GM21717 (cell line): ENCODE measurements at regions not wholly inside any gene's neighbourhood (a gene's known extent, or its start where the extent isn't known, plus 50 kb on each side); places are given as distances from the start of the nearest gene placed in this dataset.

Source experiments
- ATAC-seq: cut with Tn5 transposase; IDR thresholded peaks from one replicate; pipeline ENCODE4 v1.9.1; 2021; ENCODE audit warnings: mild to moderate bottlenecking, moderate library complexity; ENCODE audit not compliant: unreplicated experiment

DNA sequence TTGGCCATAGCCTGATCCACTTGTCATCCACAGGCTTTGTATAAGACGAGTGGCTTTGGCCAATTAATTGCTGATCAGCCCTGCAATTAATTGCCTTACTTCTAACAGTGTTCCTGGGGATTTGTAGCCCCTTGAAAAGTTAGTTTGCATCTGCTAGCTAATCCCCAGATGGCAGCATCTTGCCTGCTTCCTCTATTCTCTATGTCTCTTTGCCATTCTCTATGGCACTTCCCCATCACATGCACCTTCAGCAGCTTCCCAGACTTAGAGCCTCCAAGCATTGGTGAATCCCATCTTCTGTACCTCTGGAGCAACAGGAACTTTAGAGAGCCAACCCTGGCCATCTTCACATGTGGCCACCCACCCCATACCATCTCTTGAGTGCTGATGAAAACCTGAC, 197.0 kb upstream of the DMAC1 start:
- no peak for ATAC-seq

DNA sequence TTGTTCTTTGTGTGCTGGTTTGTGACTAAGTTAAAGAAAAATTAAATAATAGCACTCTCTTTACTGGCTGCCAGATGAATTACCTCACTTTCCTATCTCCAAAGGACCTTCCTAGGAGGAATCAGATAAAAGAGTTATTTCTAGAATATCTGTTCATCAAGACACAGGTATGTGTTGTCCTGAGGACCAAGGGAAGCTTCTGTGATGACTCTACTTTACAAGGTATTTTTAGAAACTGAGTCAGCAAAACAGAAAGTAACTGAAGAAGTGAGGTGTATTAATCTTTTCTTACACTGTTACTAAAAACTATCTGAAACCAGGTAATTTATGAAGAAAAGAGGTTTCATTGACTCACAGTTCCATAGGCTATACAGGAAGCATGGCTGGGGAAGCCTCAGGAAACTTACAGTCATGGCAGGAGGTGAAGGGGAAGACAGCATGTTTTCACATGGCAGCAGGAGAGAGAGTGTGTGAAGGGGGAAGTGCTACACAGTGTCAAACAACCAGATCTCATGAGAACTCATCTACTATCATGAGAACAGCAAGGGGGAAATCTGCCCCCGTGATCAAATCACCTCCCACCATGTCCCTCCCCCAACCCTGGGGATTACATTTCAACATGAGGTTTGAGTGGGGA, 189.2 kb upstream of the DMAC1 start:
- no peak for ATAC-seq

DNA sequence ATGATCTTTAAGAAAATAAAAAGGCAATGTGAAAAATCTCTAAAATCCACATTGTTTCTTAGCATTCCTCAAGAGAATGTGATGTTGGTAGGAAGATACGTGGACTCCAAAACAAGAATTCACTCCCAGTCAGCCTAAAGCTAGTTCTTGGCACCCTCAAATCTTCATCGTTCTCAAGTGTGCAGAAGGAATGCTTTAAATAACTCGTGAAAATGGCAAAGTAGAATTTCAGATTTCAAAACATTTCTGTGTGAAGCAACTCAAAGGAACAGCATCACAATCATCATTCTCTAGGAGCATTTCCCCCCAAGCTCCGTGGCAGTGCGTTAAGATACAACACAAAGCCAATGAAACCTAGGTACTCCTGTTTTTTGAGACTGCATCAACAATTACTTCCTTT, 185.1 kb upstream of the DMAC1 start:
- ATAC-seq, result no peak

DNA sequence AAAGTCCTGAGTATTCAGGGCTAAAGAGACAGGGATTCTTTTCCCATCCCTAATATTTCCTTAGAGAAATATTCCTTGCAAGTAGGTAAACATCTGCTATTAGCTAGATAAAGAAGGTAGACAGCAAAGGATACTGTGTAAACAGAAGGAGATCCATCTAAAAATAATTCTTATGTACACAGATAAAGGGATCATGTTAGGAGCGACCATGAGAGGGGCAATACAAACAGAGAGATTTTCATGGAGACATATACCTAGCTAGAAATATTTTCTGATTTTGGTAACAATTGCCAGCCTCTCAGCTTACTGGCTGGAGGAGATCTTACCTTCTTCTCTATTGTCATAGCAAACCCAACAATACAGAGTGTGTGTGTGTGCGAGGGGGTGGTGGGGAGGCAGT, 184.6 kb upstream of the DMAC1 start:
- no peak for ATAC-seq

DNA sequence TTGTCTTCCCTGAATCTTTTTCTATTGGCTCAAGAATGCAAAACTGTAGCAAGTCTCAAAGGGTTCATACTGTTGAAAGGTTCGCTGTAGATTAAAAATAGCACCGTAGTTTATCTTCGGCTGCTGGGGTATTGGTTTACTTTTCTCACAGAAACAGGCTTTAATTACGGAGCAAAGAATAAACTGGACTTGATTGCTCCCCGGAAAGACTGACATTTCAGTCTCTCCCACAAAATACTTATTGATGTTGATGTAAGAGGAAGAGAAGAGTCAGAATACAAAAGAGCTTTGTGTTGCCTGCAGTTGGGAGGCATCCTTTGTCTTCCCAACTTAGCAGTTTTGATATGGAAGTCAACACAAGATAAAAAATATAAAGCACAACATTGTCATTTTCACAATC, 183.9 kb upstream of the DMAC1 start:
- ATAC-seq, result no peak

DNA sequence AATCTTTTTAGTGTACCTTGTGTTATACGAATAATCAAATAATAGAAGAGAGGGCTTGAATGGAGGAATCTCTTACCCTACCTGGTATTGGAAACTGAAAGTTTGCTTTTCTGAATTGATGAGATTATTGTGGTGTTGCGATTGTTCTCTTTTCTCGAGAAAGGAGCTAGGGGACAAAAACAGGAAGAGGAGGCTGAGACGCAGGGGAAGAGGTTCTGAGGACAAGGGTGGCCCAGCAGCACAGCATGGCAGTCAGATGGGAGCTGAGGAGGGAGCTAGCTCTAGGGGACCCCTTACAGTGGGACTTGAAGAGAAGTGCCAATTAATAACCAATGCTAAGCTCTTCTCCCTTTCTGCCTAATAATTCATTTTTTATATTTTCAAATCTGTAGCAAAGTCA, 183.3 kb upstream of the DMAC1 start:
- no peak for ATAC-seq

DNA sequence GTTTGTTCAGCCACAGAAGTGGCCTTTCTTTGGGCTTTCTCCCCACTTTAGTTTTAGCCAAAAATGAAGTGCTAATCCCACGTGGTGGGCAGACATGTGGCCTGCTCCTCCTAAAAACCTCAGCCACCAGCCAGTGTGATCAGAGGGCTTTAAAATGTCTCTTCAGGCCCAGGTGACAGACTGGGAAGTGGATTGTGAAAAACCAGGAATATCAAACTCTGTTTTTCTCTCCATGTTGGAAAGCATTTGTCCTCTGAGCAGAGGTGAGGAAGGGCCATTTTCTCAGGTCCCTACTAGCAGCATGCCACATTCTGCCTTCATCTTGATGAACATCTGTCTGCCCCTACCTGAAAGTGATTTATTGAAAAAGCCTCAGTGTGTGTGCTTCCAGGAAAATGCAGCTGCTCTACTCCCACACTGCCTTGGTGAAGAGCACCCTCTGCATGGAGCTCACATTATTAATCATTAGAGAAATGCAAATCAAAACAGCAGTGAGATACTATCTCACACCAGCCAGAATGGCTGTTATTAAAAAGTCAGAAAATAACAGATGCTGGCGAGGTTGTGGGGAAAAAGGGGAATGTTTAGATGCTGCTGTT, 181.2 kb upstream of the DMAC1 start:
- ATAC-seq, result no peak

DNA sequence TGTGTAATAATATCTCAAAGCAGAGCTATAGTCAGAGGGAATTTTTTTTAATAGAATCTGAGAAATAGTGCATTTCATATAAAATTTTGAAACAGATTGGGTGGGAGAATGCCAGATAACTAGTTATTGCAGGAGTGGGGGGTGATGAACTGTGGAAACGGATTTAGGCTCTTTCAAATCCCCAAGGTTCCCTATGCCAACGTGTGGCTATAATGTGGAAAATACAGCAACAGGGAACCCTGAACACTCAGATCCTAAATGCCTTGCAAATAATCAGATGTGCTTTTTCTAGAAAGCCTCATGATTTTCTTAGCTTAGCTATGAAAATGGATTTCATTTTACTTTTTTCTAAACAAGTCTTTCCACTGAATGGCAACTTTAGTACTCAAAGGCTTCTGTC, 180.5 kb upstream of the DMAC1 start:
- no peak for ATAC-seq

DNA sequence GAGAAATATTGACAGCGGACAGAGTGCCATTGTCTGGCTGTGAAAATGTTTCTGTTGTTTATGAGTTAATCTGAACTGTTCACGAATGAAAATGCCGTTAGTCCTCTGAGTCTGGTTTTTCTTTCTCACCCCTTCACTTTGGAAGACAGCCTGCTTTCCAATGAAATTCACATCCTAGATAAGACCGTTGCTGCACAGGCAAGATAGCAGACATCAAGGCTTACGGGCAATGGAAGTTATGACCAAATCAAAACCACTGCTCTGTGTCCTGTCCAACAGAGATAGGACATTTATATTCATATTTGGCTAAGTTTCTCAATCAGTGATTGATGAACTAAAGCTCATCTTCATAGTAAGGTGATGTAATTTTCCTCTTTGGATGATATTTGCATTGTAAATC, 180.0 kb upstream of the DMAC1 start:
- ATAC-seq, result no peak

DNA sequence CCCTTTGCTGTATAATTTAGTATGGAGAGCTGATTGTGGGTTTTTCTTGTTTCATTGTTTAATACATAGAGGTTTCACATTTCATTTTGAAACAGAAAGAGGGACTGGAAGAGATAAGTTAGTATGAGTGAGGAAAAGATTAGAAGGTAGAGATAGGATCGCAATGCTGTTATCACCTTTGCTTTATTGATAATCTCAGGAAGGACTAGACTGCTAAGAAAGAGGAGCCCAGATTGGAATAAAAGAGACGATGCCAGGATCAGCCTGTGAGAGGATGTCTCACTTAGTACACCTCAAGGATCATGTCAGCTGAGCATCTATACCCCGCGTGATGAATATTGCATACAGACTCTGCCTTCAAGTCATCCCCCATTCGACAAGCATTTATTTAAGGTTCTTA, 178.0 kb upstream of the DMAC1 start:
- ATAC-seq, result no peak

DNA sequence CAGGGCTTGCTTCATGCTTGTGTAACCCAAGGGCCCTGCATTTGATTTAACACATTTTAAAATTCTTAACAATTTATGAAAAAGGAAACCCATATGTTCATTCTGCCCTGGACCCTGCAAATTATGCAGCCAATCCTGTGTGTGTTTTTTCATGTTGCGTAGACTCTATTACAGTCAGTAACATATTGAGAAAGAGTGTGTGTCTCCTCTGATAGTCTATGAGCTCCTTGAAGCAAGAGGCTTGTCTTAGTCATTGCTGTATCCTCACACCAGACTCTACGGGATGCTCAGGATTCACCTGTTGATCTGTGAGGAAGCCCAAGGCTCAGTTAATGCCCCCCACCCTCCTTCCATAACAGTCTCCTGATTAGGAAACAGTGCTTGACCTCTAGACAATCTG, 177.3 kb upstream of the DMAC1 start:
- no peak for ATAC-seq

DNA sequence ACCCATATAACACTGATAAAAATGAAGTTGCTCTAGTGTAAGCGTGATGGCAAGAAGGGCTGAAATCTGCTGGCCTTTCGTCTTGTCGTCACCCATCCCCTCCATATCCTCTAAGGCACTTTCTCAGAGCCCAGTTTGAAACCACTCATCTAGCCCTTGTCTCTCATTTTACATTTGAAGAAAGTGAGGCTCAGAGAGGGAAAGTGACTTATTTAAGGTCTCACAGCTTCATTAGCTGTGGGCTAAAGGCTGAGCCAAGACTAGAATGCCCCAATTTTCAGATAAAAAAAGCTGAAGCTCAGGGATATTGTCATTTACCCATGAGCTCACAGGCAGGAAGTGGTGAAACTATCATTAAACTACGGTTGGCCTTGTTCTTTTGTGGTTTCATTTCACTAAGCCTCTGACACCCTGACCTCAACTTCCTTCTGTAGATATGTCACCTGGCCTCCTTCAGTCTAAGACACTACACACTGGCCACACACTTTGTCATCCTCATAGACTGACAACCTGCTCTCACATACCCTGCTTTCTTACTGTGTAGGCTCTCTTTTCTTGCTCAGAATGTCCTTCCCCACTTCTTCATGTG, 176.7 kb upstream of the DMAC1 start:
- ATAC-seq, result peak; percentile 98

DNA sequence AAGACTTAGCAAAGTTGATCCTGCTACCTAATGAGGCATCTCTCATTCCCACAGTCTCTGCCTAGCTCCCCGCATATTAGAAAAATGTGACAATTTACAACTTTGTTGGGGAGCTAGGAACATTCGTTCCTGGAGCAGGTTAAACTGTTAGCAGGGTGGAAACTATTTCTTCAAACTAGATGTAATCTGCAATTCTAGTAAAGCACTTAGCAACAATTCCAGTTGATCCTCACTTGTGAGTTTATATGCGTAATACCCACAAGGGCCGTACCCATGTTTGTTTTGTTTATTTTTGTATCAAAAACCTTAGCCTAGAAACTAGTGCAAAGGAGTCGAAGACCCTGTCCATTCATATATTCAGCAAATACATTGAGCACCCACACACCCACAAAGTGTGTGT, 175.8 kb upstream of the DMAC1 start:
- ATAC-seq, result no peak

DNA sequence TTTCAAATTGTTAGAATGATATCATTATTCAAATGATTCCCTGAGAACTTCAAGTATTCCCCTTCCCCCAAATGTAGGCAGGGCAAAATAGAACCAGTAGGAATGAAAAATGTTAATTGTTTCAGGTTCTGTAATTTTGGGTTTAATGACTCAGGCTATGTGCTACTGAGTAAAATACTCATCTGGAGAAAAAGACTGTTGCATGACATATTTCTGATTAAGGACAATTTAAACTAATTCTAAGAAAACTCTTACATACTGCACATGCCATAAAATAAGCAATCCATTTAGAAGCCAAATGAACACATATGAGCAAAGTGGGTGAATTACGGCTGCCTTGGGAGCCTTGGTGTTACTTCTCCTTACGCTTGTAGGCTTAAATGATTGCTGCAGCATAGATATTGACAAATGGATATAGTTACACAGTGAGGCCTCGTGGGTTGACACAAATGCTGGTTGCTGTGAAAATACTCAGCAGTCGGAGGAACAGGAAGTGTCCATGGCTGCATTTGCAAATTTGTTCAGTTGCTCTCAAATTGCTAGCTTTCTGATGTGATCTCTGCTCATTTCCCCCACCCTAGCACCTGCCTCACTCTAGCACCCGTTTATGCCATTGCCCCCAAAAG, 174.9 kb upstream of the DMAC1 start:
- peak; percentile 28 for ATAC-seq

DNA sequence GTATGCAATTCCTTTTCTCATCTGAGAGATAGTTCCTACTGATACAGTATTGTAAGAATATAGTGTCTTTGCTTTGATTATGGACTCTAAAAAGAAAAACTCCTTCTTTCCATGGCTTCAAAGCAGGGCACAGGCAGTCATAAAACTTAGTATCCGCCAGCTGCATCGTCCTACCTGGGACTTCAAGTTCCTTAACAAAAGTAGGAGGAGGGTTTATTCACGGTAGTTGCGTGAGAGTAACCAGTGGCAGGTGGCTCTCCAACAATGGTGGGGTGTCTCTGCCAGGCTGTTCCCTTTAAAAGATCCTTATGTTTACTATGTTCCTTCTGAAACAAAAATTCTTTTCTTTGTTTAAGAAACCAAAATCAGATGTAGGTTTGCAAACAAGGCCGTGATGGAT, 173.5 kb upstream of the DMAC1 start:
- ATAC-seq, result no peak

DNA sequence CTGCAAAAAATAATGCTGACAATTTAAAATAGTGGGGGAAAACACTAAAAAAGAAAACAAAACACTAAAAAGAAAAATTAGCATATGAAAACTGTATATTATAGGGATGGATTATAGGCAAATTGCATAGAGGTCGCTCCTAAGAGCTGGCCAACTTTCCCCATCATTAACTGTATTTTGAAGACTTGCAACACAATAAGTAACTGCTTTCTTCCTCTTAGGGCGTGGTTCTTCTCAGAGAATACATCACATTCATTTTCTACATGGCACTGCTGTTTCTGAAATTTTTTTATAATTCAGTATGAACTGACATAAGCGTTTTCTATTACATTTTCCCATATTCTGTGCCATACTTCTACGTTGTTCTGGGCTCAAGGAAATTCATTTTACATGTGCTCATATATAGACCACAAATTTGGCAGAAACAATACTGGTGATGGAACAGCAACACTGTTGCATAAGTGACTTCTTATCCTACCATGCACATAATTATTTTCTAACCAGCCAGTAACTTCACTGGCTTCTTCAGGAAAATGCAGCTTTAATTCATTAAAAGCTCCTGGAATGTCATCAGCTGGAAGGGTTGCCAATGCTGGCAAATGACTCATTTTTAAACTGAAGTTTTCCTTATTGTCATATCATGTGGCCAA, 171.2 kb upstream of the DMAC1 start:
- ATAC-seq, result no peak

DNA sequence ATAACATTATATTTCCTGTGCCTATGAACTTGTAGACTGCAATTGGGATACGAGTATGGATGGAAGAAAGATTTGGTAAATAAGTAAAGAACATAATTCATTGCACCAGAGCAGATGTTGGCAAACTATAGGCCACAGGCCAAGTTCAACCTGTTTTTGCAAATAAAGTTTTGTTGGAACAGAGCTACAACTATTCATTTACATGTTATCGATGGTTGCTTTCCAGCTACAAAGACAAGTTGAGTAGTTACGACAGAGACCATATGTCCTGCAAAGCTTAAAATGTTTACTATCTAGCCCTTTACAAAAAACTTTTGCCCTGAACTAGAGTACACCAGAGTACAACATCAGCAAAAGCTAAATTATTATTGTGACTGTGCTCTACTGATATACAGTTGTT, 169.1 kb upstream of the DMAC1 start:
- ATAC-seq, result no peak

DNA sequence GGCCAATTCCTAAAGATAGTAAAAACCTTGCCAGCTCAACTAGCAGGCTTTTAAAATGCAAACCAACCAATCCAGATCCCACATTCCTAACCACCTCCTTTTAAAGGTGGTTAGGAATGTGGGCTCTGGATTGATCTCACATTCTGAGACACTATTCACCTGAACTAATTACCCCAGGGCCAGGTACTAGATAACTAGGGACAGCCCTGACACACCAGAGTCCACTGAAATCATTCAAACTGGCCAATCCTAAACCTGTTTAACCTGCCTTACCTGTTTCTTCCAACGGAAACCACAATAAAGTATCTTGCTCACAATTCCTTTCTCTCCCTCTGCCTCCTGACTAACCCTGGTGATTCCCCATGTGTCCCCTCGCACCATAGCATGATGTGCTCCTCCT, 168.3 kb upstream of the DMAC1 start:
- no peak for ATAC-seq

DNA sequence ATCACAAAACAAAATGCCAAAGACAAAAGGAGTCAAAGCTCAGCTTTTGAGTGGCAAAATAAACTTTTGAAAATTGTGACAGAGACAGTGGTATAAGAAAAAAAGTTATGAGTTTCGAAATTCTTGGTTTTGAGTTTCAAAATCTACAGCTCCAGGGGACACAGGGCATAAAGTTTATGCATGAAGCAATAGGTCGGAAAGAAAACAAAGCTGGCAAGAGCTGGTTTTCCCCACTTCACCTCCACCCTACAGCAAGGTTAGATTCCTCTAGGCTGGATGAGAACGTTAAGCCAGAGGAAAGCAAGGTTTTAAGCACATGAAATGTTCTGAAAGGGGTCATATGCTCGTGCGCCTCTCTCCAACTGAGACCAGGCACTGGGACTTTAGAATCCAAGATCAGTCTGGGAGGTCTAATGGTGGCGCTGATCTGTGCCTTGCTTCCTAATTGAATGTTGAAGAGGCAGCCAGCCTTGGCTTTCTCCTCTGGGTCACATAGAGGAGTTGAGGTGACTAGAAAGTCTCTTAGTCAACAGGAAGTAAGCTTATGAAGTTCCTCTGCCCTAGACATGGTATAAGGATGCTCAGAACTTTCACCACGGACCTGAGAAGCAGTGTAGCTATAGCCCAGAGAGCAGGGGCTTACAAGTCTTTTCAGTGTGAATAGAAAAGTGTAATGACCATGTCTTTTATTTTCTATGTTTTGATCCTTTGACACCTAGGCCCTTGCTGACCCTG, 167.7 kb upstream of the DMAC1 start:
- no peak for ATAC-seq

DNA sequence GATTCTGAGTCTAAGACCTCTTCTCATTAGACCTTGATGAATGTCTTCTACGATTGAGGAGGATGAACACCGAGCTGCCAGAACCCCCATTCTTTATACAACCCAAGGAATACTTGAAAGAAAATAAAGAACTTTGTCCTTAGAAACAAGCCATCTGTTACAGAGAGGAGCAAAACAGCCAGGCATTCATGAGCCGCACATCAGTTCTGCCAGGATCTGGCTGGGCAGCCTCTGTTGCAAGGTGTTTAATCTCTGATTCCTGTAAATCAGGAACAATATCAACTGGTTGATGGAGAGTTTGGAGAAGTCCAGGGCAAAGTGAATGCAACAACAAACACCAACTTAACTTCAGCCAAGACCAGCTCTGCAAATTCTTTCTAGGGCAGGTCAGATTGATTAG, 165.5 kb upstream of the DMAC1 start:
- no peak for ATAC-seq

DNA sequence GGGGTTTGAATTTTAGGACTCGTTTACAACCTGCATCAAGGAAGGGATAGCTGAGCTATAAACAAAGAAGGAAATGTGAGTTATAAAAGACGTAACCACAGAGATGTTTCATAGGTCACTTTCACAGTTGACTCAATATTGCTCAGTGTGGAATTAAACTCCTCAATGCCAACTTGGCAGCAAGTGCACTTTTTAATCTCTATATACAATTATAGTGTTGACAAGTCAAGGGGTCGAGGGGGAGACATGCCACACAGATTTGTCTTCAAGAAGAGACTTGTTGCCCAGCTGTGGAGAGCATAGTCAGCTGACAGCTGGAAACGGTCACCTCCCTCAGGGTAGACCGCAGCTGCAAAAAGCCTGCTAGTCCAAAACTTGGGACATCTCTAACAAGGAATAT, 163.4 kb upstream of the DMAC1 start:
- no peak for ATAC-seq
